OCI-LY7 (cell line): ENCODE measurements at regions not wholly inside any gene's neighbourhood (a gene's known extent, or its start where the extent isn't known, plus 50 kb on each side); places are given as distances from the start of the nearest gene placed in this dataset.

Source experiments
- EZH2phosphoT487 ChIP-seq: fragments of 200-600 bp; sonication (generic); IDR thresholded peaks from 2 replicates; pipeline ENCODE4 v1.6.1; 2018; ENCODE audit warnings: low read depth, borderline replicate concordance, mild to moderate bottlenecking, mixed run types, antibody characterized with exemption, low read length, moderate library complexity, mixed read lengths
- TF ChIP-seq, protein P1 (sequence below): fragments of 200-600 bp; sonication (generic); conservative IDR thresholded peaks from 2 replicates; pipeline ENCODE4 v1.5.1; 2014; ENCODE audit warnings: mild to moderate bottlenecking, antibody characterized with exemption, low read length, moderate library complexity, mixed read lengths

DNA sequence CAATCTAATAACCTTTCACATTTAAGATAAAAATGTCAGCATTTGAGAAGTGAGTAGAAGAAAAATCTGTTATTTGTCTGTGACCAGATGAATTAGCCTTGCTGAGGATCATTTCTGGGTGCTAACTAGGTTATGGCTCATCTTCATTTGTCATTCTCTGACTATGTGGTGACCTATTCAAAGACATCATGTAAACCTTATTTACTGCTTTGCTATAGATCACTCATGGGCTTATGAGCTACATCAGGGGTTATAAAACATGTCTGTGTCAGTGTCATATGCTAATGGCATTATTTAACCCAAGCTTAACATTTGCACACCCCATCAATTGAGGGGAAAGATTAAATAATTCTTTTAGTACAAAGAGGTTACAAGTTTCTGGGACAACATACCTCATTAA, 555.5 kb upstream of the CYLC2 start:
- TF ChIP-seq, protein P1, sequence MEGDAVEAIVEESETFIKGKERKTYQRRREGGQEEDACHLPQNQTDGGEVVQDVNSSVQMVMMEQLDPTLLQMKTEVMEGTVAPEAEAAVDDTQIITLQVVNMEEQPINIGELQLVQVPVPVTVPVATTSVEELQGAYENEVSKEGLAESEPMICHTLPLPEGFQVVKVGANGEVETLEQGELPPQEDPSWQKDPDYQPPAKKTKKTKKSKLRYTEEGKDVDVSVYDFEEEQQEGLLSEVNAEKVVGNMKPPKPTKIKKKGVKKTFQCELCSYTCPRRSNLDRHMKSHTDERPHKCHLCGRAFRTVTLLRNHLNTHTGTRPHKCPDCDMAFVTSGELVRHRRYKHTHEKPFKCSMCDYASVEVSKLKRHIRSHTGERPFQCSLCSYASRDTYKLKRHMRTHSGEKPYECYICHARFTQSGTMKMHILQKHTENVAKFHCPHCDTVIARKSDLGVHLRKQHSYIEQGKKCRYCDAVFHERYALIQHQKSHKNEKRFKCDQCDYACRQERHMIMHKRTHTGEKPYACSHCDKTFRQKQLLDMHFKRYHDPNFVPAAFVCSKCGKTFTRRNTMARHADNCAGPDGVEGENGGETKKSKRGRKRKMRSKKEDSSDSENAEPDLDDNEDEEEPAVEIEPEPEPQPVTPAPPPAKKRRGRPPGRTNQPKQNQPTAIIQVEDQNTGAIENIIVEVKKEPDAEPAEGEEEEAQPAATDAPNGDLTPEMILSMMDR = no peak
- TF ChIP-seq EZH2phosphoT487 = no peak
